LHCN-M2 (cell line): ENCODE measurements at regions not wholly inside any gene's neighbourhood (a gene's known extent, or its start where the extent isn't known, plus 50 kb on each side); places are given as distances from the start of the nearest gene placed in this dataset.
"Not testable (repeated sequence)": the region's sequence is repeated elsewhere in the genome, so short reads cannot be mapped to it uniquely, and the experiment has no call there.

ENCODE experiments used
- DNase-seq: peaks from one replicate; pipeline ENCODE4 v3.0.0-alpha.2; 2012; ENCODE audit warnings: low read depth

DNA sequence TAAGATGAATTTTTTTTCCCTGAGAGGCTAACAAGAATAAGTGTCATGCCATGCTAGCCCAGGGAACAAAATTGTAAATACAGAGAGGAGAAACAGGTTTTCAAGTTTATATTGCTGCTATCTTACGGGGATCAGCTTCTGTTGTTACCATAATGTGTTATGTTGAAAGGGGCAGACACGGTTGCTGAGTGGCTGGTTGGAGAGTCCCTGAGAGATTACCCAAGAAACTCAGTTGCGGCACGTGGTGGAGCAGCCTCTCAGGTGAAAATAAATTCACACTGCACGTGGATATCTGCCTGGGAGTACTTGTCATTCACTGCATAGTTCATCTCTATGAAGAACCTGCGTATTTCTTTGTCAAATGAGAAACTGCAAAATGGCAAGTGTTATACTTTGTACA lies 293.6 kb downstream of the TDRD3 start:
- DNase-seq = no peak

DNA sequence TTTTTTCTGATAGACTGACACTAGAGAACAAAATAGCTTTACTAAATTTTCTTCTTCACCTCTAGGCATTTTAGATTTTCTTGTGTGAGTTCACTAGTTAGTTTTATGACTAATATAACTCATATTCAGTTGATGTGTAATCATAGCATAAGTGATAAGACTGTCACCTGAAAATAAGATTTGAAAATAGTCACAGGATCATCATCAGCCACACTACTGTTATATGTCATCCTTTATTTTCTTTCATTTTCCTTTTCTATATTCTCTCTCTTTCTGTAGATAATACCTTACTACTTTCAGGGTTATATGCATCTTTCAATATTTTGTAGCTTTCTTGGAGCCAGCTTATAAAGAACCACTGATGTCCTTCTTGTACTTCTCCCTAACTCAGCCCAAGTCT lies 292.6 kb downstream of the TDRD3 start:
- no peak for DNase-seq

DNA sequence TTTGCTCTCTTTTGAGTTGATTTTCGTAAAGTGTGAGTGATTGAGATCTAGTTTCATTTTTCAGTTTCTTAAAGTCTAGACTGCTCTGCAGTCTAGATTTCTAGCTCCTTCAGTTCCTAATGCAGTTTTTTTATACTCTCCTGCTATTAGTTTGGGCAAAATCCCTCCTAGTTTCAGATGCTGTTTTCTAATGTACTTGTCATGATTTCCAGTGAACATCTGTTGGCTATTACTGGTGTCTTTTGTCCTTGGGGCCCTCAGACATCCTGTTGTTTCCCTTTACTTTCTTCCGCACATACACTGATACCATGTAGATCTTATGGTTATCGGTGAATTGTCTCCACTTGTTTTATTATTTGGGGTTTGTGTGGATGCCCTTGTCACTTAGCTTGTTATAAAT lies 292.1 kb downstream of the TDRD3 start:
- no peak for DNase-seq

- DNase-seq = no peak
Observed at GRCh38 chr13:60679928-60680694, 283.1 kb downstream of the TDRD3 start.

- no peak for DNase-seq
Observed at GRCh38 chr13:60679131-60679530, 282.1 kb downstream of the TDRD3 start.

DNA sequence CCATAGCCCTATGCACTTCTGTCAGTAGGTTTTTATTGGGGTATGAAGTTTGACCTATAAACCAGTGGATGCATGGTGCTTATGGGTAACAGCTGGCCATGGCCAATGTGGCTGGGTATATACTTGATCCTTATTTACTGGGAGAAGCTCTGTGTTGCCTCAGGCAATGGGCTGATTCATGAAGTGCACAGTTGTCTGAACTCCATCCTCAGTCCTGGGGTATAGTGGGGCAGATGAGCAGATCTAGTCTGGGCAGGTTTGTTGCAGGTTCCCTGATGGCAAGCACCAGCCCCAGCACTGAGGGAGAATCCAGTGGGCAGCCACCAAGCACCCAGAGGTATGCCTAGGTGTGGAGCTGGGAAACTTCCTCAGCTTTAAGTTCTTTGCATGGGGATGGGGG lies 274.4 kb downstream of the TDRD3 start:
- DNase-seq = no peak

DNA sequence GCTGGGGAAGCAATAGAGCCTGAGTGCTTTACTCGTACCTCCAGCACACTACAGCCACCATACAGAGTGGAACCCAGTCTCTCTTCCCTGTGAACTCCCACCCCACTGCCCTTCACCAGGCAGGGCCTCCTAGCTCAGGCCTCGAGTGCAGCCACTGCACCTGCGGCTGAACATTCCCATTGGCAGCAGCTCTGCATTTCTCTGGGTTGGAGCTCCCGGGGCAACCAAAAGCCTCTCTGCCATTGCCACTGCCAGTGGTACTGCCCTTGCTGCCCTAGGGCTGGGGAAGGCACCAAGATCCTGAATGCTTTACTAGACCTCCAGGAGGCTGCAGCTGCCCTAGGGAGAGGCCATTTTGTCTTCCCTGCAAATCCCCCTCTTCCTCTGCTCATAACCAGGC lies 266.8 kb downstream of the TDRD3 start:
- DNase-seq = no peak

DNA sequence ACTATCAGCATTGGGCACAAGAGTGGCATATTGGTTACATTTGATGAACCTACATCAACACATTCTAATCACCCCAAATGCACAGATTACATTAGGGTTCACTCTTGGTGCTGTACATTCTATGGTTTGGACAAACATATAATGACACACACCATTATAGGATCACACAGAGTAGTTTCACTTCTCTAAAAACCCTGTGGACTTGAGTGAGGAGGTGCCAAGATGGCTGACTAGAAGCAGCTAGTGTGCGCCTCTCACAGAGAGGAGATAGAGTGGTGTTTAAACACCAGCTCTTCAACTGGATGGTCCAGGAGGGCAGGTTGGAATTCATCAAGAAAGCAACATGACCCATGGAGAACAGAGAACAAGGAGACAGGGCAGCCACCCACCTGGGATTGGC lies 265.6 kb downstream of the TDRD3 start:
- no peak for DNase-seq

DNA sequence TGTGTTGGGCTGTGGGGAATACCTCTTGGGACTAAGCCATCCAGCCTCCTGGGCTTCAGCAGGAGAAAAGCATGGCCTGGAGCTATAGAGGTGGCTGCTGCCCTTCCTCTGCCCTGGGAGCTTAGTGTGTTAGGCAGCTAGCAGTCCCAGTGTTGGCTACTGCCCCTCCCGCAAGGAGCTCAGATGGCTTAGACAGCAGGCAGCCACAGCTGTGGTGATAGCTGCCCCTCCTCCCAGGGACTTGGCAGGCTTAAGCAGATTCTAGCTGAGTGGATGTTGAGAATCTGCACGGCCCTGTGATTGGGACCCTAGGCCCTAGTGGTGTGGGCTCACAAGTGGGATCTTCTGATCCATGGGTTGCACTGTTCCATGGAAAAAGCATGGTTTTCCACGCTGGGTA lies 264.5 kb downstream of the TDRD3 start:
- no peak for DNase-seq

GRCh38 chr13:60657586-60657985 lies 260.6 kb downstream of the TDRD3 start:
- not testable (repeated sequence) for DNase-seq

DNA sequence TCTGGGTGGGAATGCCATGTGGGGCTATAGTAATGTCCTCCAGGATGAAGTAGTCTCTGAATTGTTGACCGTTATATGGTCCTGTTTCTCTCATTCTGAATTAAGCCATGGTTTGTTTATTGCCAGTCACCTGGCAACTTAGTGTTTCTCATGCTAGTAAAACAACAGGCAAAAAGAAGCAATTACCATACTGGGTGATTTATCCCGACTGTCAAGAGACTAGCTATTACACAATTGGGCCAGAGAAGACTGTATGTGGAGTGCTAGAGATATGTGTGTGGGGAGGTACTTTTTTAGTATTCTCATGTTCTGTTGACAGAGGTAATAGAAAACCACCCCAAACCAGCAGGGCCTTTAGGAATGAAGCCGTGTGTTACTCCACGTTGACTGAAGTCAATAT lies 258.2 kb downstream of the TDRD3 start:
- no peak for DNase-seq

DNA sequence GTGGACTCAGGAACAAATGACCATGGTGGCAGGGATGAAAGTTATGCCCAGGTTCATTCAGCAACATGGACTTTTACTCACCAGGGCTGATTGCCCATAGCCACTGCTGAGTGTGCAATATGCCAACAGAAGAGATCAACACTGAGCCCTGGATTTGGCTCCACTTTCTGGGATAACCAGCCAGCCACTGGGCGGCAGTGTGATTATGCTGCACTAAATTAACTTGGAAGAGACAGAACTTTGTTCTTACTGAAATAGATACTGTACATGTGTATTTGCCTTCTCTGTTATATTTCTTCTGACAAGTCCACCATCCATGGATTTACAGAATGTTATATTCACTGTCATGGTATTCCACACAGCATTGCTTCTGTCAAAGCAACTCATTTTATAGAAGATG lies 257.4 kb downstream of the TDRD3 start:
- no peak for DNase-seq

DNA sequence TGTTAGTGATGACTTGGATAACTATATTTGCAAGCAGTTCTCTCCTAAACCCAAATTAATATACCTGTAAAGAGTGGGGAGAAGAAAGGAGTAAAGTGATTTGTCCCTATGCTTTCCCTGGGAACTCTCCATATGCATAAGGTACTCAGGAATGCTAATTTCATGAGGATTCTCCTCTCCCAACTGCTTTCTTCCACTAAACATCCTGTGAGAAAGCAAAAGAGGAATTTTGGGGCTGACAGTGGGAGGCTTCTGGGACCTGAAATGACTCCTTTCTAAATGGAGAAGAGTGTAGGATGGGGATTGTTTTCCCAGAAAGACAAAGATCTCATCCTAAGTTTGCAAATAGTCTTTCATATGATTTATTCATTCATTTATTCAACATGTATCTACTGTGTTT lies 250.5 kb downstream of the TDRD3 start:
- DNase-seq = no peak

GRCh38 chr13:60646620-60647019 lies 249.6 kb downstream of the TDRD3 start:
- DNase-seq = no peak

DNA sequence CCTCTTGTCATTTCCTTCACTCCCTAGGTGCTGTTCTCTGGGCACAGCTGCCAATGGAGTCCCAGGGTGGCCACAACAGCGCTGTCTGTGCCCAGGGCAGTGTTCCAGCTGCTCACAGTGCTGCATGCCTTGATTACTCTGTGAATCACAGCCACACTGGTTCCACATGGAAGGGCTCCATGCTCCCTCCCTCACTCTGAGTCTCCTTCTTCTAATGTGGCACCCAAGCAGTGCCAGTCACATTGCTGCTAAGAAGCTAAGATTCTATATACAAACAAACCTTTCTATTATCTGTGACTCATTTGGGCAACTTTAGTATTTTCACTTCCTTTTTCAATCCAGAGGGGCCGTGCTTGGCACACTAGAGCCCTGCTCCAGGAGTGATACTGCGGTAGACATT lies 248.7 kb downstream of the TDRD3 start:
- DNase-seq = no peak

- no peak for DNase-seq
Observed at GRCh38 chr13:60642552-60642951, 245.5 kb downstream of the TDRD3 start.

DNA sequence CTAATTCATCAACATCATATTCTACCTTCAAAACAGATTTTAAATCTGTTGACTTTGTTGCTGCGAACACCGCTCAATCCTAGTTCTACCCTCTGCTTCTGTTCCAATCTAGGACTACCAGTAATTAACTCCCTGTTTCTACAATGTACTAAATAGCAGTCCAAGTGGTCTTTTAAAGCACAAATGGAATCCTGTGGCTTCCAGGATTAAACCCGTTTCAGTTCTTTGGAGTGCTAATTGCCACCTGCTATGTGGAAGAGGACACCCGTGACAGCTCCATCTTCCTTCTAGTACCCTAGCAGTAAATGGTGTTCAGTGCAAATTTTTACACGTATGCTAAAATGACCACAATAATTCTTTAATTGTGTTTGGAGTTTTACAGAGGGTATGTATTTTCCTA lies 232.1 kb downstream of the TDRD3 start:
- no peak for DNase-seq

DNA sequence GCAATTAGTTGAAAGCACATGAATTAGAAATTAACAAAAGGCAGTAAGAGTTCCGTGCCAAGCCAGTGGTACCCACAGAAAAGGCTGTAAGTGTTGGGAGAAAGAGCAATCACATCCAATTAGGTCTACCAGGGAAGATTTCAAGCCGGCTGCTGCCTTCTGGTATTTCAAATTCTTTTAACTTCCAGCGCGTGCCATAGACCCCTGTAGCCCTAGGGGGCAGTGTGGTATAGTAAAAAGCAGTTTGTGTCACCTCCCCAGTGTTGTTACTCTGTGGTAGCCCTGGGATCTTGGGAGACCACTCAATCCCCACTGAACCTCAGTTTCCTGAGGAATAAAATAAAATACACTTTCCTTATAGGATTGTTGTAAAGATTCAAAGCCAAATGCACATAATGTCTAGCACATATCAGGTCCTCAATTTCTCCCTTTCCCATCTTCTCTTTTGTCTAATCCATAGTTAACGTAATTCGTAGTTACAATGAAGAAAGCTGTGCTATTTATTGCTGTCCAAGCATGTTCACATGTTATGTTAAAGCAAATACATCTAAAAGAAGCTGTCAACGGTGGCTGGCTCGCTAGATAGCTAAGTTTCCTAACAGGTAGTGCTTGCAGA lies 230.2 kb downstream of the TDRD3 start:
- DNase-seq = peak; percentile 21
